DOHH2 (cell line): ENCODE measurements at regions not wholly inside any gene's neighbourhood (a gene's known extent, or its start where the extent isn't known, plus 50 kb on each side); places are given as distances from the start of the nearest gene placed in this dataset.

ENCODE experiments used
- H3F3A ChIP-seq: fragments of 200-600 bp; sonication (generic), shearing (Covaris generic); 2 replicates; pipeline ENCODE4 v1.6.0; 2016; ENCODE audit warnings: antibody characterized with exemption, mild to moderate bottlenecking; ENCODE audit not compliant: control insufficient read depth, insufficient read depth
- H3K27ac ChIP-seq: fragments of 200-600 bp; sonication (generic); 2 replicates; pipeline ENCODE4 v1.5.1; 2014; ENCODE audit warnings: low read depth, mild to moderate bottlenecking, low read length, moderate library complexity
- H3K27me3 ChIP-seq: fragments of 200-600 bp; sonication (generic); 2 replicates; pipeline ENCODE4 v1.6.1; 2014; ENCODE audit warnings: mild to moderate bottlenecking, low read length, mixed read lengths; ENCODE audit not compliant: control insufficient read depth
- H3K36me3 ChIP-seq: fragments of 200-600 bp; sonication (generic); 2 replicates; pipeline ENCODE4 v1.6.1; 2014; ENCODE audit warnings: mild to moderate bottlenecking, low read length, moderate library complexity, mixed read lengths; ENCODE audit not compliant: control insufficient read depth
- H3K4me1 ChIP-seq: fragments of 200-600 bp; sonication (generic); 2 replicates; pipeline ENCODE4 v1.6.1; 2014; ENCODE audit warnings: mild to moderate bottlenecking, low read length, mixed read lengths; ENCODE audit not compliant: control insufficient read depth
- H3K4me2 ChIP-seq: fragments of 200-600 bp; sonication (generic); 2 replicates; pipeline ENCODE4 v1.6.0; 2014; ENCODE audit warnings: mild to moderate bottlenecking, low read length, moderate library complexity
- H3K4me3 ChIP-seq: fragments of 200-600 bp; sonication (generic); 2 replicates; pipeline ENCODE4 v1.5.1; 2014; ENCODE audit warnings: mild to moderate bottlenecking, low read length, mixed read lengths
- H3K79me2 ChIP-seq: fragments of 200-600 bp; sonication (generic); 2 replicates; pipeline ENCODE4 v1.6.1; 2014; ENCODE audit warnings: mild to moderate bottlenecking, low read length, mixed read lengths; ENCODE audit not compliant: control insufficient read depth
- H3K9me2 ChIP-seq: fragments of 200-600 bp; sonication (generic); replicated peaks from 2 replicates; pipeline ENCODE4 v1.6.1; 2014; ENCODE audit warnings: mild to moderate bottlenecking, low read length, mixed read lengths; ENCODE audit not compliant: control insufficient read depth
- H3K9me3 ChIP-seq: fragments of 200-600 bp; sonication (generic); 2 replicates; pipeline ENCODE4 v1.6.1; 2014; ENCODE audit warnings: antibody characterized with exemption, low read length, mixed read lengths; ENCODE audit not compliant: control insufficient read depth, insufficient read depth
- H4K20me1 ChIP-seq: fragments of 200-600 bp; sonication (generic); 2 replicates; pipeline ENCODE4 v1.6.0; 2014; ENCODE audit warnings: low read depth, mild to moderate bottlenecking, antibody characterized with exemption, low read length, moderate library complexity; ENCODE audit not compliant: control insufficient read depth, insufficient read depth
- CTCF ChIP-seq: fragments of 200-600 bp; sonication (generic); IDR thresholded peaks from one replicate; pipeline ENCODE4 v1.5.1; 2014; ENCODE audit warnings: antibody characterized with exemption, mild to moderate bottlenecking, low read depth, low read length; ENCODE audit not compliant: poor library complexity, severe bottlenecking
- EZH2phosphoT487 ChIP-seq: fragments of 200-600 bp; sonication (generic); IDR thresholded peaks from 2 replicates; pipeline ENCODE4 v1.6.1; 2017; ENCODE audit warnings: borderline replicate concordance, mild to moderate bottlenecking, antibody characterized with exemption, low read length, moderate library complexity, mixed read lengths

- no peaks in the 10 kb centered on the region for H3K36me3 ChIP-seq
- no peak overlapping the region for H3K4me3 ChIP-seq
- no peaks in the 10 kb centered on the region for H3K4me1 ChIP-seq
- H3K27me3 ChIP-seq = no peaks in the 10 kb centered on the region
- H3K79me2 ChIP-seq = no peaks in the 10 kb centered on the region
- no peaks in the 10 kb centered on the region for H3K9me3 ChIP-seq
- H3K4me2 ChIP-seq = no peak overlapping the region
- no peak overlapping the region for H3K27ac ChIP-seq
- TF ChIP-seq CTCF (no peak), EZH2phosphoT487 (no peak)
- H3F3A ChIP-seq = no peaks in the 10 kb centered on the region
- no peaks in the 10 kb centered on the region for H4K20me1 ChIP-seq
- no peaks in the 10 kb centered on the region; the same call in 1 of the 2 replicates for H3K9me2 ChIP-seq
Observed at GRCh38 chr6:113350461-113350860, 506.7 kb upstream of the MARCKS start.

GRCh38 chr6:113351173-113351834, 505.8 kb upstream of the MARCKS start:
- TF ChIP-seq CTCF (no peak), EZH2phosphoT487 (no peak)
- Histone ChIP-seq H3K9me2 (no peaks in the 10 kb centered on the region; the same call in 1 of the 2 replicates), H3K4me3 (no peak overlapping the region), H3K36me3 (no peaks in the 10 kb centered on the region), H3K4me1 (no peaks in the 10 kb centered on the region), H3K27me3 (no peaks in the 10 kb centered on the region), H3K27ac (no peak overlapping the region), H3K4me2 (no peak overlapping the region), H3K79me2 (no peaks in the 10 kb centered on the region), H3F3A (no peaks in the 10 kb centered on the region), H4K20me1 (no peaks in the 10 kb centered on the region), H3K9me3 (no peaks in the 10 kb centered on the region)

DNA sequence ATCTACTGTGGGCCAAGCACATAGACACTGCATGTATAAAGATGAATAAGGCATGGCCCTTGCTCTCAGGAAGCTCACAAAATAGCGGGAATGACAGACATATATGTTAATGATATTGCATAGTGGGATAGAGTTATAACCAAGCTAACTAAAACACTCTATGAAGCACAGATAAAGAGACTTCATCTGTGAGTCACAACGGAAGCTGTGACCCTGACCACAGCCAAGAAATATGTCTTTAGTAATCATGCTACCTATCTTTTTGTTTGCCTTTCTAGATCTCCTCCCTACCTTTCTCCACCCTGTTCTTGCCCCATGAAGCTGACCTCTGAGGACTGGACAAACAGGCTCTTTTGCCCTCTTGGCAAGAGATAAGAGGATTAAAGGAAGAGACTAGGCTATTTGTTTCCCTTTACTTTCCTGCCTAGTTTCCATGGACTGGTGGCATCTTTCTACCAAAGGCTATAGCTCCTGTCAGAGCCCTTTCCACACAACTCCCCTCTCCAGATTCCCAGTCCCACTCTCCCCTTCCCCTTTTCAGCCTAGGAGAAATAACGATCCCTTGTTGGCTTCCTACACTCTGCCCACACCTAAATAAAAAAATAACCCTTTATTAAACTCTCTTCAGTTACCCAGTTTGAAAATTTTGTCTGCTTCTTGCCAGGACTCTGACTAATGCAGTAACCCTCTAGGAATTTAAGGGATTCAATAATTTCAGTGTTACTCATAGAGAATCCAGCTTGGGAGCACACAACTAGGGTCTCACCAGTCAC, 504.9 kb upstream of the MARCKS start:
- no peak for TF ChIP-seq CTCF
- no peak for TF ChIP-seq EZH2phosphoT487
- Histone ChIP-seq H3K4me3 (no peak overlapping the region), H3F3A (no peaks in the 10 kb centered on the region), H3K79me2 (no peaks in the 10 kb centered on the region), H3K9me2 (no peaks in the 10 kb centered on the region; the same call in 1 of the 2 replicates), H3K4me1 (no peaks in the 10 kb centered on the region), H3K27me3 (no peaks in the 10 kb centered on the region; the same call in 1 of the 2 replicates), H3K36me3 (no peaks in the 10 kb centered on the region), H3K9me3 (no peaks in the 10 kb centered on the region), H3K27ac (no peak overlapping the region), H4K20me1 (no peaks in the 10 kb centered on the region), H3K4me2 (no peak overlapping the region)
